HepG2 (cell line): ENCODE measurements at regions not wholly inside any gene's neighbourhood (a gene's known extent, or its start where the extent isn't known, plus 50 kb on each side); places are given as distances from the start of the nearest gene placed in this dataset.
A peak's percentile ranks its signal among the peaks of the same experiment; 100 is the strongest.
"Not testable (repeated sequence)": the region's sequence is repeated elsewhere in the genome, so short reads cannot be mapped to it uniquely, and the experiment has no call there.

Source experiments
- ATAC-seq: fragments of 200-7000 bp; cut with Tn5 transposase; 3 replicates; pipeline ENCODE4 v1.9.1; 2020; ENCODE audit warnings: mild to moderate bottlenecking, moderate library complexity
- BruUV-seq: library from RNA; stranded (reverse); fragments of 400-500 nt; replicated peaks from 2 replicates; lab custom pipeline; 2021; lab: Mats Ljungman, UMichigan
- CTCF ChIA-PET: fragments of 300-600 bp; formaldehyde crosslinking; extraction: SDS; loops from one replicate; lab custom pipeline; 2021; ENCODE audit warnings: low total read pairs, inconsistent platforms, low intra/inter-chr PET ratio; lab: Yijun Ruan, JAX
- POLR2A ChIA-PET: fragments of 350-600 bp; sonication (Branson Sonifier 250); formaldehyde crosslinking; loops from one replicate; lab custom pipeline; 2020; ENCODE audit warnings: antibody characterized with exemption, inconsistent platforms; lab: Yijun Ruan, JAX
- DNase-seq: peaks from one replicate; pipeline ENCODE4 v3.0.0-alpha.2; 2015; ENCODE audit warnings: low spot score
- FAIRE-seq: peaks from 3 replicates; lab custom pipeline; 2011; peaks lifted over from hg19 to GRCh38; lab: Jason Lieb, UNC
- H2AFZ ChIP-seq: one replicate; pipeline ENCODE4 v1.6.1; 2011; ENCODE audit warnings: low read length, inconsistent platforms
- H3K27ac ChIP-seq: fragments of 300-600 bp; 3 replicates; pipeline ENCODE4 v1.8.0; 2011; ENCODE audit warnings: mixed run types, mild to moderate bottlenecking, mixed read lengths, low read length, inconsistent platforms; ENCODE audit not compliant: insufficient read depth; ENCODE audit errors: extremely low read length
- H3K27me3 ChIP-seq, 2 experiments: fragments of 200-600 bp in 1 of 2; 2 replicates in 1 of 2; 3 replicates in 1 of 2; pipeline versions ENCODE4 v1.6.0 to v1.8.0; 2011; ENCODE audit warnings: low read length in 2 of 2, mild to moderate bottlenecking in 2 of 2, moderate library complexity in 2 of 2, inconsistent platforms in 1 of 2; ENCODE audit not compliant: insufficient read depth in 2 of 2, control insufficient read depth in 1 of 2
- H3K36me3 ChIP-seq, 2 experiments: fragments of 200-600 bp in 1 of 2; replicated peaks in 1 of 2; 2 replicates in 1 of 2; 3 replicates in 1 of 2; pipeline versions ENCODE4 v1.5.1 to v1.8.0; 2011; ENCODE audit warnings: low read length in 2 of 2, inconsistent platforms in 1 of 2; ENCODE audit not compliant: insufficient read depth in 2 of 2, control insufficient read depth in 1 of 2
- H3K4me1 ChIP-seq: 2 replicates; pipeline ENCODE4 v1.5.1; 2012; ENCODE audit warnings: low read length, inconsistent platforms; ENCODE audit not compliant: insufficient read depth
- H3K4me2 ChIP-seq: 2 replicates; pipeline ENCODE4 v1.6.0; 2011; ENCODE audit warnings: low read depth, low read length, inconsistent platforms
- H3K4me3 ChIP-seq, 3 experiments: fragments of 200-600 bp in 1 of 3; sonication (generic), shearing (Covaris generic) in 1 of 3; replicated peaks in 1 of 3; 2 replicates each; pipeline ENCODE4 v1.5.1; 2011 to 2016; ENCODE audit warnings: low read length in 3 of 3, inconsistent platforms in 2 of 3, low read depth in 2 of 3, mild to moderate bottlenecking in 2 of 3, control low read depth in 1 of 3, mixed read lengths in 1 of 3; ENCODE audit not compliant: insufficient read depth in 1 of 3
- H3K79me2 ChIP-seq: one replicate; pipeline ENCODE4 v1.6.1; 2011; ENCODE audit warnings: low read length, inconsistent platforms; ENCODE audit not compliant: insufficient read depth
- H3K9ac ChIP-seq: 2 replicates; pipeline ENCODE4 v1.6.0; 2011; ENCODE audit warnings: mild to moderate bottlenecking, low read depth, low read length, inconsistent platforms; ENCODE audit not compliant: insufficient read depth
- H3K9me3 ChIP-seq: 2 replicates; pipeline ENCODE4 v1.5.1; 2012; ENCODE audit warnings: mild to moderate bottlenecking, low read length
- H4K20me1 ChIP-seq: 2 replicates; pipeline ENCODE4 v1.6.0; 2011; ENCODE audit warnings: inconsistent platforms, mild to moderate bottlenecking, low read length, moderate library complexity; ENCODE audit not compliant: insufficient read depth
- AGO1 ChIP-seq: fragments of 200-400 bp; formaldehyde crosslinking; IDR thresholded peaks from 2 replicates; pipeline ENCODE4 v1.6.1; 2017; ENCODE audit warnings: mild to moderate bottlenecking, low read depth, low read length, moderate library complexity; ENCODE audit not compliant: poor library complexity, severe bottlenecking
- CREB1 ChIP-seq, 2 experiments: fragments of 450-650 bp in 1 of 2; IDR thresholded peaks; 2 replicates each; pipeline ENCODE4 v1.6.1; 2016 to 2017; ENCODE audit warnings: control low read depth in 1 of 2, mild to moderate bottlenecking in 1 of 2, missing compliant biosample characterization in 1 of 2, missing genetic modification characterization in 1 of 2
- ZNF674 ChIP-seq: sonication (generic); formaldehyde crosslinking; IDR thresholded peaks from 2 replicates; pipeline ENCODE4 v1.5.0; 2020; ENCODE audit warnings: low read depth, mild to moderate bottlenecking, missing genetic modification reagents
- WGBS: methylation state at CpG from one replicate; pipeline ENCODE4 v1.1.6; 2017; ENCODE audit warnings: low lambda C conversion rate; 5-methylcytosine and 5-hydroxymethylcytosine counted together
- in situ Hi-C: cut with HindIII; loops from 2 replicates; pipeline ENCODE4 v1.10.0; 2017; ENCODE audit warnings: low pct_unique_long_range_greater_than_20kb; ENCODE audit not compliant: extremely low pct_ligation_motif_present
- intact Hi-C: fragments of 100-400 bp; cut with micrococcal nuclease; formaldehyde crosslinking; loops from one replicate; pipeline ENCODE4 v1.10.0; 2022; ENCODE audit not compliant: unreplicated experiment

- 3% methylated on average over 4 of the region's 4 CpGs for whole genome bisulfite sequencing
- Histone ChIP-seq H3K9me3 (no peaks in the 10 kb centered on the region), H3K36me3 (no peaks in the 10 kb centered on the region), H3K4me2 (no peak overlapping the region), H4K20me1 (no peaks in the 10 kb centered on the region), H3K4me1 (no peaks in the 10 kb centered on the region), H3K79me2 (no peaks in the 10 kb centered on the region), H2AFZ (no peak overlapping the region), H3K9ac (no peak overlapping the region), H3K27ac (no peak overlapping the region), H3K4me3 (no peak overlapping the region), H3K27me3 (peaks cover 2 to 14% of the 10 kb centered on the region in 2 experiments; a peak in 3 of 5 replicates)
- DNase-seq (no peak), FAIRE-seq (no peak), ATAC-seq (no peak)
- intact Hi-C loops (no loop called here), in situ Hi-C loops (no loop called here)
- no TSS peak for BruUV-seq
- CTCF ChIA-PET = no interaction called here
- TF ChIP-seq CREB1 (IDR thresholded peaks at IDR 0.05) (peak; percentile 40; the same call in 1 of the 2 replicates), CREB1 (CRISPR knock-in tag; IDR thresholded peaks at IDR 0.05) (no peak), ZNF674 (no peak), AGO1 (no peak)
- POLR2A ChIA-PET = no interaction called here
These were observed 106.3 kb downstream of the TRIM43 start for GRCh38 chr2:95698146-95698545.

GRCh38 chr2:95699201-95700184, 107.7 kb downstream of the TRIM43 start:
- in situ Hi-C loops, DNase-seq, intact Hi-C loops, H4K20me1 ChIP-seq, ATAC-seq, H3K36me3 ChIP-seq, H3K4me1 ChIP-seq, CTCF ChIA-PET, H3K27ac ChIP-seq, H3K9ac ChIP-seq, POLR2A ChIA-PET, BruUV-seq, H3K79me2 ChIP-seq, H3K4me3 ChIP-seq, FAIRE-seq, H2AFZ ChIP-seq, H3K4me2 ChIP-seq, H3K9me3 ChIP-seq: not testable (repeated sequence)
- WGBS = 19% methylated on average over 5 of the region's 5 CpGs
- H3K27me3 ChIP-seq = peaks cover 2 to 14% of the 10 kb centered on the region in 2 experiments; a peak in 3 of 5 replicates
